Ovary (tissue), 7 donors: ENCODE measurements at regions not wholly inside any gene's neighbourhood (a gene's known extent, or its start where the extent isn't known, plus 50 kb on each side); places are given as distances from the start of the nearest gene placed in this dataset.

Experiments used
- DNase-seq, 5 donors: peaks; one replicate each; pipeline ENCODE4 v3.0.0-alpha.2; 2019 to 2020
- H3K27ac ChIP-seq, 2 donors: fragments of 200-600 bp; one replicate each; pipeline versions ENCODE4 v1.5.1 to v1.8.0; 2019 to 2022
- H3K27me3 ChIP-seq: fragments of 200-600 bp; one replicate; pipeline ENCODE4 v1.8.0; 2022
- H3K36me3 ChIP-seq: fragments of 200-600 bp; sonication (generic); one replicate; pipeline ENCODE4 v1.5.1; 2019
- H3K4me1 ChIP-seq: one replicate; pipeline ENCODE4 v1.8.1; 2013; ENCODE audit warnings: mild to moderate bottlenecking, moderate library complexity; ENCODE audit not compliant: insufficient read depth
- H3K4me3 ChIP-seq: fragments of 200-600 bp; sonication (generic); one replicate; pipeline ENCODE4 v1.5.1; 2017
- H3K9me3 ChIP-seq, 2 donors: fragments of 200-600 bp in 1 of 2; sonication (generic) in 1 of 2; one replicate each; pipeline versions ENCODE4 v1.5.1 to v1.8.1; 2013 to 2019; ENCODE audit warnings: mild to moderate bottlenecking in 1 of 2, moderate library complexity in 1 of 2
- EP300 ChIP-seq: sonication (generic); formaldehyde crosslinking; IDR thresholded peaks from one replicate; pipeline ENCODE4 v1.6.1; 2017; ENCODE audit warnings: antibody characterized with exemption
- POLR2A ChIP-seq: fragments of 450-650 bp; IDR thresholded peaks from one replicate; pipeline ENCODE4 v1.6.1; 2017; ENCODE audit warnings: antibody characterized with exemption, mild to moderate bottlenecking, moderate library complexity
- WGBS, 3 donors: extraction: QIAGEN DNeasy Blood & Tissue Kit in 1 of 3; methylation state at CpG; one replicate each; pipeline versions ENCODE4 v1.1.5 to v1.1.7; 2013 to 2017; 5-methylcytosine and 5-hydroxymethylcytosine counted together
- intact Hi-C, 4 donors: fragments of 100-400 bp; cut with DNase I; formaldehyde crosslinking; loops; one replicate each; pipeline versions ENCODE4 v1.11.0 to v1.15.1; 2022 to 2023
- TF ChIP-seq, protein P1 (sequence below), 3 donors: fragments of 450-650 bp in 2 of 3; fragments of 200-600 bp in 1 of 3; IDR thresholded peaks; one replicate each; pipeline versions ENCODE4 v1.5.1 to v1.8.0; 2016 to 2022; ENCODE audit warnings: antibody characterized with exemption in 3 of 3, mild to moderate bottlenecking in 1 of 3
- donor health status: DM: no; HTN: no; CAD: no; lungs with moderate emphysema.
- donor health status: DM: no; HTN: no; CAD: no.
- donor health status: Bipolar disorder and iron deficiency.
- donor health status: DM: no; HTN: no; CAD: no.
- donor health status: DM: yes; HTN: yes; CAD: no.

DNA sequence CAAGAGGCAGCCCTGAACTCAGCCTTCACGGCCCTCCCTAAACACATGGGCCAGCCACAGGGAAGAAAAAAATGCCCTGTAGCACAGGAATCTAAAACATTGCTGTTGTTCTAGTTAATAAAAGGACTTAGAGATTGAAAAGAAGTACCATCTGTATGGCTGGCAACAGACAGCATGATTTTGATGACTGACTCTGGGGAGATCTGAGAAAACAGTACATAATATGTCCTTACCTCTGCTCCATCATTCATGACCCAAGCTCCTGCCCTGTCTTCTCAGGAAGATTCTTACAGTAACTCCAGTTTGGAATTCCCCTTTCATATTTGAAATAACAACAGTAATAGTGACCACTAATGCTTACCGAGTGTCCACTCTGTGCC is 244.2 kb downstream of the ETS1 start:
- no peaks in the 10 kb centered on the region for H3K36me3 ChIP-seq
- H3K27me3 ChIP-seq = no peaks in the 10 kb centered on the region
- H3K27ac ChIP-seq = no peak overlapping the region
- no peak for DNase-seq
- H3K9me3 ChIP-seq = no peaks in the 10 kb centered on the region
- 46 to 69% (median 68%) methylated on average over 2 of the region's 2 CpGs for WGBS, 3 donors
- H3K4me3 ChIP-seq = no peak overlapping the region
- intact Hi-C loops = no loop called here
- TF ChIP-seq, protein P1, sequence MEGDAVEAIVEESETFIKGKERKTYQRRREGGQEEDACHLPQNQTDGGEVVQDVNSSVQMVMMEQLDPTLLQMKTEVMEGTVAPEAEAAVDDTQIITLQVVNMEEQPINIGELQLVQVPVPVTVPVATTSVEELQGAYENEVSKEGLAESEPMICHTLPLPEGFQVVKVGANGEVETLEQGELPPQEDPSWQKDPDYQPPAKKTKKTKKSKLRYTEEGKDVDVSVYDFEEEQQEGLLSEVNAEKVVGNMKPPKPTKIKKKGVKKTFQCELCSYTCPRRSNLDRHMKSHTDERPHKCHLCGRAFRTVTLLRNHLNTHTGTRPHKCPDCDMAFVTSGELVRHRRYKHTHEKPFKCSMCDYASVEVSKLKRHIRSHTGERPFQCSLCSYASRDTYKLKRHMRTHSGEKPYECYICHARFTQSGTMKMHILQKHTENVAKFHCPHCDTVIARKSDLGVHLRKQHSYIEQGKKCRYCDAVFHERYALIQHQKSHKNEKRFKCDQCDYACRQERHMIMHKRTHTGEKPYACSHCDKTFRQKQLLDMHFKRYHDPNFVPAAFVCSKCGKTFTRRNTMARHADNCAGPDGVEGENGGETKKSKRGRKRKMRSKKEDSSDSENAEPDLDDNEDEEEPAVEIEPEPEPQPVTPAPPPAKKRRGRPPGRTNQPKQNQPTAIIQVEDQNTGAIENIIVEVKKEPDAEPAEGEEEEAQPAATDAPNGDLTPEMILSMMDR (IDR thresholded peaks at IDR 0.05) = no peak
- TF ChIP-seq EP300 = no peak
- no peak for TF ChIP-seq POLR2A
- H3K4me1 ChIP-seq = no peaks in the 10 kb centered on the region

DNA sequence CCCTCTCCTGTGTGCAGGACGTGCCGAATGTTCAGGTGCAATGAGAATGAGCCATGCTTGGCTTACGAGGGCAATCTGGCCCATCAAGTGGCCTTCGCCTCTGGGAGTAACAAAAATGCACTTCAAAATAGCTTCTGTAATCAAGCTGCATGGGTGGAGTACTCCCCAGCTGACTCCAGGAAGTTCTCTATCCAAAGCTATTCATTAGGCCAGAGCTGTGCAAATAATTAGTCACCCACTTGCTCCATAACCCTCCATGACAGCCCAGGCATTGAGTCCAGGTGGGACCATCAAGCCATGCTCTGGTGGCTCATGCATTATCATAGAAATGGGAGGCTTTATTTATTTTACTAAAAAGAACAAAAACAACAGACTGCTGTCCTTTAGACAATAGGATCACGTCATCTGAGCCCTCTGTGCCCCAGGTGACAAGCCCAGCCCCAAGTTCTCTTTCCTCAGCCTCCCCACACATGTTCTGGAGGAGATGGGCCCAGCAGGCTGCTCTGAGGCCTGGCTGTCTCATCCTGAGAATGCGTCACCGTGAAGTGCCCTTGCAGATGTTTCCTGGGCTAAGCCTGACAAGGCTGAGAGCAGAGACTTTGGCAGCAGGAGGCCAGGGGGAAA is 244.7 kb downstream of the ETS1 start:
- H3K4me3 ChIP-seq = no peak overlapping the region
- TF ChIP-seq EP300 = no peak
- TF ChIP-seq POLR2A = no peak
- TF ChIP-seq, protein P1 (IDR thresholded peaks at IDR 0.05) = no peak
- no peaks in the 10 kb centered on the region for H3K9me3 ChIP-seq
- 62 to 75% (median 73%) methylated on average over 7 of the region's 7 CpGs for WGBS, 3 donors
- no peaks in the 10 kb centered on the region for H3K27me3 ChIP-seq
- DNase-seq = no peak
- intact Hi-C loops = no loop called here
- H3K36me3 ChIP-seq = no peaks in the 10 kb centered on the region
- H3K27ac ChIP-seq = no peak overlapping the region
- no peaks in the 10 kb centered on the region for H3K4me1 ChIP-seq

DNA sequence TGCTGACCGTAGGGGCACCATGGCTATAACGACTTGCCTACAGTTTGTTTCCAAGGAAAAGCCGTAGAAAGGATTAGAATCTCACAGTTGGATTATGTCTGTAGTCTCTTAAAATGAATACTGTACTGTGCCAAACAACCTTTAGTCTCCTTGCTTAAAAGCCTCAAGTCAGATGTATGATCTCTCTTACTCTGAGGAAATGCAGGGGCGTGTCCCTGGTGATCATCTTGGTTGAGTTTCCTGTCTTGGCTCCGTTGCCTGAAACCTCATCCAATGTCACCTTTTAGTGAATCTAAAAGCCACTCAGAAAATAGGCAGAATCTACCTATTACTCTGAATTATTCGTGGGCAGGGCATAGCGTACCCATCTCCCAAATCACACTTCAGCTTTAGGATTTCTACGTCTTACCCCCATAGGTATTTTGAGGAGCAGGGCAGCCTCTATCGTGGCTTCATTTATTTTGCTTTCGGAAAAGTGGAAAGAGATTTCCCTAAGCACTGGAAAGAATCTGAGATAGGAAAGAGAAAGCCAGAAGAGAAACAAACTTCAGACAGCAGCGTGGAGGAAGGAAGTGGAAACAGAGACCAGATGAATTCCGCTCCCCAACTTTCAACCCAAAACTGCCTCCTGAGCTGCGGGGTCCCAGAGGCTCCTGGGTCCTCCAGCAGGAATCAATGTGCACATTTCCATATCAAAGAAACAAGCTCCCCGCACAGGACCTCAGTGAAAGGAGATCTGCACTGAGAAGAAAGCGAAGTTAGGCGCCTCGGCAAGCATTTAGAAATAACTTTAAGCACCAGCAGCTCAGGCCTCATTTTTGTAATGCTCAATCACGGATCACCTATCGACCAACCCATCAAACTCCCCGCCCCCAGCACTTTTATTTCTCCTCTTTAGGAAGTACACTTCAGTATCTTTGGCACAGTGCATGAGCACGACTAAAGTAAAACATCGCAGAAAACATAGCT is 245.8 kb downstream of the ETS1 start:
- no peak for DNase-seq
- H3K36me3 ChIP-seq = no peaks in the 10 kb centered on the region
- no peaks in the 10 kb centered on the region for H3K9me3 ChIP-seq
- intact Hi-C loops = no loop called here
- no peak overlapping the region for H3K4me3 ChIP-seq
- no peaks in the 10 kb centered on the region for H3K4me1 ChIP-seq
- no peak overlapping the region for H3K27ac ChIP-seq
- 85 to 88% (median 86%) methylated on average over 22 of the region's 22 CpGs for WGBS, 3 donors
- H3K27me3 ChIP-seq = no peaks in the 10 kb centered on the region
- TF ChIP-seq EP300 (no peak), POLR2A (no peak)
- TF ChIP-seq, protein P1 (IDR thresholded peaks at IDR 0.05) = no peak

DNA sequence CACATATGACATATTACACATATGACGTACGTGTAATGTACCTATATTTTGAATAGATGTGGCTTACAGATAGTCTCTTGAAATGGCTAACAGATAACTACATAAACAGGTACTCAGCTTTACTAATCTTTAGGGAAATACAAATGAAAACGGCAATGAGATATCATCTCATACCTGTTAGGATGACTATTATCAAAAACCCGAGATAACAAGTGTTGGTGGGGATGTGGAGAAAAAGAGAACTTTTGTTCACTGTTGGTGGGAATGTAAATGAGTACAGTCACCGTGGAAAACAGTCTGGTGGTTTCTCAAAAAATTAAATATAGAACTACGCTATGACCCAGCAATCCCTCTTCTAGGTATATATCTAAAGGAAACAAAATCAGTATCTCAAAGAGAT is 247.6 kb downstream of the ETS1 start:
- TF ChIP-seq EP300 (no peak), POLR2A (no peak)
- TF ChIP-seq, protein P1 (IDR thresholded peaks at IDR 0.05) = no peak
- no peak overlapping the region for H3K4me3 ChIP-seq
- intact Hi-C loops = no loop called here
- H3K4me1 ChIP-seq = no peaks in the 10 kb centered on the region
- H3K27me3 ChIP-seq = no peaks in the 10 kb centered on the region
- no peaks in the 10 kb centered on the region for H3K9me3 ChIP-seq
- no peak for DNase-seq
- H3K27ac ChIP-seq = no peak overlapping the region
- 91 to 93% (median 92%) methylated on average over 6 of the region's 6 CpGs for WGBS, 3 donors
- no peaks in the 10 kb centered on the region for H3K36me3 ChIP-seq
